IgD-negative memory B cell (primary cell): ENCODE measurements at regions not wholly inside any gene's neighbourhood (a gene's known extent, or its start where the extent isn't known, plus 50 kb on each side); places are given as distances from the start of the nearest gene placed in this dataset.

ENCODE experiments used
- H3K27ac Mint-ChIP-seq, 3 donors: one replicate each; pipeline ENCODE4 v1.8.0; 2020 to 2022; ENCODE audit warnings: mild to moderate bottlenecking in 3 of 3, mixed read lengths in 3 of 3, moderate library complexity in 1 of 3
- H3K27me3 Mint-ChIP-seq: one replicate; pipeline ENCODE4 v1.8.0; 2021; ENCODE audit warnings: mixed read lengths
- H3K36me3 Mint-ChIP-seq: one replicate; pipeline ENCODE4 v1.8.0; 2020; ENCODE audit warnings: mild to moderate bottlenecking, mixed read lengths
- H3K4me1 Mint-ChIP-seq, 3 donors: one replicate each; pipeline ENCODE4 v1.8.0; 2020 to 2022; ENCODE audit warnings: mixed read lengths in 3 of 3, mild to moderate bottlenecking in 1 of 3
- H3K4me3 Mint-ChIP-seq, 4 donors: one replicate each; pipeline ENCODE4 v1.8.0; 2020 to 2022; ENCODE audit warnings: mild to moderate bottlenecking in 4 of 4, mixed read lengths in 4 of 4, moderate library complexity in 3 of 4
- H3K9me3 Mint-ChIP-seq, 3 donors: one replicate each; pipeline ENCODE4 v1.8.0; 2020 to 2021; ENCODE audit warnings: mixed read lengths in 3 of 3, mild to moderate bottlenecking in 1 of 3

- H3K4me1 Mint-ChIP-seq = no peaks in the 10 kb centered on the region
- no peak overlapping the region for H3K4me3 Mint-ChIP-seq
- H3K27me3 Mint-ChIP-seq = peaks cover 1% of the 10 kb centered on the region
- H3K27ac Mint-ChIP-seq = no peak overlapping the region
- no peaks in the 10 kb centered on the region for H3K36me3 Mint-ChIP-seq
- H3K9me3 Mint-ChIP-seq = no peaks in the 10 kb centered on the region
Measured at GRCh38 chr11:70811483-70811882, 413.2 kb downstream of the CTTN start.

GRCh38 chr11:70811915-70812314 is 413.6 kb downstream of the CTTN start:
- Mint-ChIP-seq H3K4me3 (no peak overlapping the region), H3K9me3 (no peaks in the 10 kb centered on the region), H3K36me3 (no peaks in the 10 kb centered on the region), H3K4me1 (no peaks in the 10 kb centered on the region), H3K27ac (no peak overlapping the region), H3K27me3 (peaks cover 1% of the 10 kb centered on the region)

GRCh38 chr11:70812472-70812871 is 414.1 kb downstream of the CTTN start:
- Mint-ChIP-seq H3K4me3 (no peak overlapping the region), H3K27me3 (peaks cover 1% of the 10 kb centered on the region), H3K27ac (no peak overlapping the region), H3K4me1 (no peaks in the 10 kb centered on the region), H3K36me3 (no peaks in the 10 kb centered on the region), H3K9me3 (no peaks in the 10 kb centered on the region)

GRCh38 chr11:70813651-70814050 is 415.3 kb downstream of the CTTN start:
- peaks cover 1% of the 10 kb centered on the region for H3K27me3 Mint-ChIP-seq
- no peak overlapping the region for H3K4me3 Mint-ChIP-seq
- no peaks in the 10 kb centered on the region for H3K4me1 Mint-ChIP-seq
- H3K27ac Mint-ChIP-seq = no peak overlapping the region
- H3K36me3 Mint-ChIP-seq = no peaks in the 10 kb centered on the region
- no peaks in the 10 kb centered on the region for H3K9me3 Mint-ChIP-seq

- H3K4me1 Mint-ChIP-seq = no peaks in the 10 kb centered on the region
Measured at GRCh38 chr11:70815485-70815832, 417.1 kb downstream of the CTTN start.

GRCh38 chr11:70816156-70816678 is 417.9 kb downstream of the CTTN start:
- no peaks in the 10 kb centered on the region for H3K4me1 Mint-ChIP-seq
- H3K9me3 Mint-ChIP-seq = no peaks in the 10 kb centered on the region
- no peak overlapping the region for H3K4me3 Mint-ChIP-seq
- H3K27me3 Mint-ChIP-seq = peaks cover 6% of the 10 kb centered on the region
- no peak overlapping the region for H3K27ac Mint-ChIP-seq
- H3K36me3 Mint-ChIP-seq = no peaks in the 10 kb centered on the region

More at GRCh38 chr11:70815485-70815832, 417.1 kb downstream of the CTTN start:
- Mint-ChIP-seq H3K27me3 (peaks cover 3% of the 10 kb centered on the region), H3K4me3 (no peak overlapping the region), H3K36me3 (no peaks in the 10 kb centered on the region), H3K9me3 (no peaks in the 10 kb centered on the region), H3K27ac (no peak overlapping the region)

GRCh38 chr11:70818351-70818750 is 420.0 kb downstream of the CTTN start:
- H3K27ac Mint-ChIP-seq = no peak overlapping the region

GRCh38 chr11:70819022-70819421 is 420.7 kb downstream of the CTTN start:
- peaks cover 0 to 7% (median 0%) of the 10 kb centered on the region in 3 donors for H3K4me1 Mint-ChIP-seq
- H3K36me3 Mint-ChIP-seq = peaks cover 4% of the 10 kb centered on the region
- no peaks in the 10 kb centered on the region for H3K9me3 Mint-ChIP-seq
- no peak overlapping the region for H3K4me3 Mint-ChIP-seq
- peaks cover 8% of the 10 kb centered on the region for H3K27me3 Mint-ChIP-seq
- H3K27ac Mint-ChIP-seq = no peak overlapping the region

More at GRCh38 chr11:70818351-70818750, 420.0 kb downstream of the CTTN start:
- Mint-ChIP-seq H3K4me1 (peaks cover 0 to 2% (median 0%) of the 10 kb centered on the region in 3 donors), H3K27me3 (peaks cover 5% of the 10 kb centered on the region), H3K36me3 (no peaks in the 10 kb centered on the region), H3K4me3 (no peak overlapping the region), H3K9me3 (no peaks in the 10 kb centered on the region)

- Mint-ChIP-seq H3K36me3 (peaks cover 5% of the 10 kb centered on the region), H3K4me1 (peaks cover 0 to 7% (median 1%) of the 10 kb centered on the region in 3 donors), H3K4me3 (no peak overlapping the region), H3K9me3 (no peaks in the 10 kb centered on the region), H3K27ac (no peak overlapping the region), H3K27me3 (peaks cover 14% of the 10 kb centered on the region)
Measured at GRCh38 chr11:70820311-70820710, 422.0 kb downstream of the CTTN start.

- H3K27ac Mint-ChIP-seq = no peak overlapping the region
- no peaks in the 10 kb centered on the region for H3K9me3 Mint-ChIP-seq
- H3K4me1 Mint-ChIP-seq = peaks cover 0 to 9% (median 1%) of the 10 kb centered on the region in 3 donors
- no peak overlapping the region for H3K4me3 Mint-ChIP-seq
- H3K27me3 Mint-ChIP-seq = peaks cover 14% of the 10 kb centered on the region
- H3K36me3 Mint-ChIP-seq = peaks cover 5% of the 10 kb centered on the region
Measured at GRCh38 chr11:70820712-70821111, 422.4 kb downstream of the CTTN start.

- peaks cover 27% of the 10 kb centered on the region for H3K27me3 Mint-ChIP-seq
Measured at GRCh38 chr11:70823771-70824170, 425.4 kb downstream of the CTTN start.

GRCh38 chr11:70824605-70825245 is 426.4 kb downstream of the CTTN start:
- peaks cover 25% of the 10 kb centered on the region for H3K27me3 Mint-ChIP-seq

More at GRCh38 chr11:70823771-70824170, 425.4 kb downstream of the CTTN start:
- Mint-ChIP-seq H3K27ac (no peak overlapping the region), H3K4me3 (no peak overlapping the region), H3K36me3 (peaks cover 5% of the 10 kb centered on the region), H3K4me1 (peaks cover 0 to 9% (median 1%) of the 10 kb centered on the region in 3 donors), H3K9me3 (no peaks in the 10 kb centered on the region)

GRCh38 chr11:70825893-70826540 is 426.4 kb downstream of the SHANK2 start:
- Mint-ChIP-seq H3K36me3 (peaks cover 5% of the 10 kb centered on the region), H3K4me3 (no peak overlapping the region), H3K9me3 (no peaks in the 10 kb centered on the region), H3K27ac (peak overlapping the region in 1 of 3 donors; percentile 59), H3K4me1 (peaks cover 0 to 9% (median 1%) of the 10 kb centered on the region in 3 donors), H3K27me3 (peaks cover 24% of the 10 kb centered on the region)

More at GRCh38 chr11:70824605-70825245, 426.4 kb downstream of the CTTN start:
- Mint-ChIP-seq H3K27ac (no peak overlapping the region), H3K4me3 (no peak overlapping the region), H3K4me1 (peaks cover 0 to 9% (median 1%) of the 10 kb centered on the region in 3 donors), H3K36me3 (peaks cover 5% of the 10 kb centered on the region), H3K9me3 (no peaks in the 10 kb centered on the region)

GRCh38 chr11:70826541-70827335 is 425.6 kb downstream of the SHANK2 start:
- H3K27me3 Mint-ChIP-seq = peaks cover 22% of the 10 kb centered on the region
- no peak overlapping the region for H3K4me3 Mint-ChIP-seq
- peaks cover 5% of the 10 kb centered on the region for H3K36me3 Mint-ChIP-seq
- H3K27ac Mint-ChIP-seq = peak overlapping the region in 1 of 3 donors; percentile 59
- no peaks in the 10 kb centered on the region for H3K9me3 Mint-ChIP-seq
- peaks cover 0 to 9% (median 1%) of the 10 kb centered on the region in 3 donors for H3K4me1 Mint-ChIP-seq

- H3K36me3 Mint-ChIP-seq = peaks cover 5% of the 10 kb centered on the region
- H3K9me3 Mint-ChIP-seq = no peaks in the 10 kb centered on the region
- H3K27ac Mint-ChIP-seq = no peak overlapping the region
- no peak overlapping the region for H3K4me3 Mint-ChIP-seq
- peaks cover 0 to 5% (median 1%) of the 10 kb centered on the region in 3 donors for H3K4me1 Mint-ChIP-seq
- H3K27me3 Mint-ChIP-seq = peaks cover 23% of the 10 kb centered on the region
Measured at GRCh38 chr11:70828593-70829082, 423.7 kb downstream of the SHANK2 start.
